ENCODE measurements at regions not wholly inside any gene's neighbourhood (a gene's known extent, or its start where the extent isn't known, plus 50 kb on each side); places are given as distances from the start of the nearest gene placed in this dataset.
A peak's percentile ranks its signal among the peaks of the same experiment; 100 is the strongest.

- TF ChIP-seq POLR2A (IDR thresholded peaks at IDR 0.05): no peak
- TF ChIP-seq CTCF (IDR thresholded peaks at IDR 0.05 in 8 of 11, conservative IDR thresholded peaks at IDR 0.05 in 3 of 11): peak; percentile 70 to 96 (median 91)
Observed at GRCh38 chr4:57163530-57164459, 53.6 kb upstream of the IGFBP7 start.

All from spleen (tissue), 7 donors.